Smooth muscle cell (in vitro differentiated cells): ENCODE measurements at regions not wholly inside any gene's neighbourhood (a gene's known extent, or its start where the extent isn't known, plus 50 kb on each side); places are given as distances from the start of the nearest gene placed in this dataset.

Source experiments
- DNase-seq: peaks from one replicate; lab custom pipeline; 2025; ENCODE audit not compliant: unreplicated experiment; lab: John Stamatoyannopoulos, UW
- H2AFZ ChIP-seq: fragments of 200-600 bp; sonication (generic); 2 replicates; pipeline ENCODE4 v1.6.0; 2016; ENCODE audit warnings: antibody characterized with exemption, low read depth, mild to moderate bottlenecking
- H3F3A ChIP-seq: fragments of 200-600 bp; sonication (generic); 2 replicates; pipeline ENCODE4 v1.6.0; 2017; ENCODE audit warnings: antibody characterized with exemption, low read depth
- H3K27ac ChIP-seq: fragments of 200-600 bp; sonication (generic); 2 replicates; pipeline ENCODE4 v1.5.1; 2016; ENCODE audit warnings: low read depth, mild to moderate bottlenecking
- H3K27me3 ChIP-seq: fragments of 200-600 bp; sonication (generic); 2 replicates; pipeline ENCODE4 v1.6.1; 2016; ENCODE audit warnings: low read depth, mild to moderate bottlenecking
- H3K36me3 ChIP-seq: fragments of 200-600 bp; sonication (generic); 2 replicates; pipeline ENCODE4 v1.5.1; 2016; ENCODE audit warnings: low read depth
- H3K4me1 ChIP-seq: fragments of 200-600 bp; sonication (generic); 2 replicates; pipeline ENCODE4 v1.5.1; 2016; ENCODE audit warnings: low read depth
- H3K4me2 ChIP-seq: fragments of 200-600 bp; sonication (generic); 2 replicates; pipeline ENCODE4 v1.6.0; 2016; ENCODE audit warnings: mild to moderate bottlenecking
- H3K4me3 ChIP-seq: fragments of 200-600 bp; sonication (generic); 2 replicates; pipeline ENCODE4 v1.5.1; 2016; ENCODE audit warnings: mild to moderate bottlenecking
- H3K79me2 ChIP-seq: fragments of 200-600 bp; sonication (generic); 2 replicates; pipeline ENCODE4 v1.6.0; 2016; ENCODE audit warnings: low read depth, mild to moderate bottlenecking
- H3K9ac ChIP-seq: fragments of 200-600 bp; sonication (generic); 2 replicates; pipeline ENCODE4 v1.6.0; 2016; ENCODE audit warnings: low read depth
- H3K9me3 ChIP-seq: fragments of 200-600 bp; sonication (generic); replicated peaks from 2 replicates; pipeline ENCODE4 v1.5.1; 2016; ENCODE audit warnings: low read depth
- H4K20me1 ChIP-seq: fragments of 200-600 bp; sonication (generic); 2 replicates; pipeline ENCODE4 v1.6.0; 2016; ENCODE audit warnings: low read depth
- WGBS: methylation state at CpG from one replicate; pipeline ENCODE4 v1.1.7; 2016; ENCODE audit warnings: low lambda C conversion rate; 5-methylcytosine and 5-hydroxymethylcytosine counted together
- TF ChIP-seq, protein P1 (sequence below): fragments of 200-600 bp; sonication (generic); IDR thresholded peaks from 2 replicates; pipeline ENCODE4 v1.5.1; 2017; ENCODE audit warnings: borderline replicate concordance, mild to moderate bottlenecking, antibody characterized with exemption; ENCODE audit not compliant: insufficient read depth, poor library complexity, severe bottlenecking

DNA sequence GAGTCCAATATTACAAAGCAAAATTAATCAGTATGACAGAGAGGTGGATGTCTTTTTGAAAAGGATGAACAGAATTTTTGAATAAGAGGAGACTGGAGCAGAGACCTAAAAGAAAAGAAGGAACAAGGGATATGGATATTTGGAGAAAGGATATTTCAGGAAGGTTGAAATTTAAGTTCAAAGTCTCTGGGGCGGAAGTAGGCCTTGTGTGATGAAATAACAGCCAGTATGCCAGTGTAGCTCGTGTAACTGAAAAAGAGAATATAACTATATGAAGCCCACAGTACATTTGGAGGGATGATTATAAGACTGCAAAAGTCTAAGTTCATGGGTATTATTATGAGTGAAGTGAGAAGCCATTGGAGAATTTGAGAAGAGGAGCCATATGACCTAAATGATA, 766.7 kb downstream of the GBE1 start:
- TF ChIP-seq, protein P1, sequence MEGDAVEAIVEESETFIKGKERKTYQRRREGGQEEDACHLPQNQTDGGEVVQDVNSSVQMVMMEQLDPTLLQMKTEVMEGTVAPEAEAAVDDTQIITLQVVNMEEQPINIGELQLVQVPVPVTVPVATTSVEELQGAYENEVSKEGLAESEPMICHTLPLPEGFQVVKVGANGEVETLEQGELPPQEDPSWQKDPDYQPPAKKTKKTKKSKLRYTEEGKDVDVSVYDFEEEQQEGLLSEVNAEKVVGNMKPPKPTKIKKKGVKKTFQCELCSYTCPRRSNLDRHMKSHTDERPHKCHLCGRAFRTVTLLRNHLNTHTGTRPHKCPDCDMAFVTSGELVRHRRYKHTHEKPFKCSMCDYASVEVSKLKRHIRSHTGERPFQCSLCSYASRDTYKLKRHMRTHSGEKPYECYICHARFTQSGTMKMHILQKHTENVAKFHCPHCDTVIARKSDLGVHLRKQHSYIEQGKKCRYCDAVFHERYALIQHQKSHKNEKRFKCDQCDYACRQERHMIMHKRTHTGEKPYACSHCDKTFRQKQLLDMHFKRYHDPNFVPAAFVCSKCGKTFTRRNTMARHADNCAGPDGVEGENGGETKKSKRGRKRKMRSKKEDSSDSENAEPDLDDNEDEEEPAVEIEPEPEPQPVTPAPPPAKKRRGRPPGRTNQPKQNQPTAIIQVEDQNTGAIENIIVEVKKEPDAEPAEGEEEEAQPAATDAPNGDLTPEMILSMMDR: no peak
- Histone ChIP-seq H3K4me1 (no peaks in the 10 kb centered on the region), H3K27ac (no peak overlapping the region), H3F3A (no peaks in the 10 kb centered on the region), H3K27me3 (no peaks in the 10 kb centered on the region), H2AFZ (no peak overlapping the region), H3K4me2 (no peak overlapping the region), H3K4me3 (no peak overlapping the region), H3K9me3 (no peaks in the 10 kb centered on the region), H3K79me2 (no peaks in the 10 kb centered on the region), H3K9ac (no peak overlapping the region), H3K36me3 (no peaks in the 10 kb centered on the region), H4K20me1 (no peaks in the 10 kb centered on the region)
- 84% methylated on average over 2 of the region's 2 CpGs for WGBS
- no peak for DNase-seq

DNA sequence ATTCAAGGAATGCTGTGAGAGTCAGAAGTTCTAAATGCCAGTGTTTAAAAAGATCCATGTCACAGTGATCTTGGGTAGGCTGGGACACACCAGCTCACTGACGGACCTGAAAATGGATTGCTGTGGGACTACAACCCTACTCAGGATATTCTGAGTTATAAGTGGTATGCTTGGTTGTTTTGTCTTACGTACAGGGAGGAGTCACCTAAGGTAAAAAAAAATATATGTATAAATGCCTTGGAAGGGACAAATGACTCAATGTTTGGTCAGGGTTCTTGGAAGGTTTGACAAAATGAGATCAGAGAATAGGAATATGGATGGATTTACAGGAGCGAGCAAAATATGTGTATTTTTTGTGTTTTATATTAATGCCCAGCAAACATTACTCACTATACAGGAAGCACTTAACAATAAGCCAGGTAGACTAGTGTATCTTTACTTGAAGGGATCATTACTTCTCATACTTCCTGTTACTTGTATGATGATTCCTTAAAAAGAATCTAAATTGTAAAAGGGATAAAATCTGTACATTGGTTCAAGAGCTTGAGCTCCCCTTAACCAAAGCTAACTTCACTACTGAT, 767.3 kb downstream of the GBE1 start:
- TF ChIP-seq, protein P1: no peak
- H3K4me2 ChIP-seq: no peak overlapping the region
- no peak overlapping the region for H2AFZ ChIP-seq
- no peak overlapping the region for H3K9ac ChIP-seq
- no peak for DNase-seq
- no peaks in the 10 kb centered on the region for H3K4me1 ChIP-seq
- no peaks in the 10 kb centered on the region for H3K27me3 ChIP-seq
- 87% methylated on average over 3 of the region's 3 CpGs for WGBS
- no peaks in the 10 kb centered on the region for H3K36me3 ChIP-seq
- peak overlapping the region; percentile 10 for H3K4me3 ChIP-seq
- H3K27ac ChIP-seq: no peak overlapping the region
- H3K79me2 ChIP-seq: no peaks in the 10 kb centered on the region
- no peaks in the 10 kb centered on the region for H4K20me1 ChIP-seq
- H3K9me3 ChIP-seq: no peaks in the 10 kb centered on the region
- no peaks in the 10 kb centered on the region for H3F3A ChIP-seq

DNA sequence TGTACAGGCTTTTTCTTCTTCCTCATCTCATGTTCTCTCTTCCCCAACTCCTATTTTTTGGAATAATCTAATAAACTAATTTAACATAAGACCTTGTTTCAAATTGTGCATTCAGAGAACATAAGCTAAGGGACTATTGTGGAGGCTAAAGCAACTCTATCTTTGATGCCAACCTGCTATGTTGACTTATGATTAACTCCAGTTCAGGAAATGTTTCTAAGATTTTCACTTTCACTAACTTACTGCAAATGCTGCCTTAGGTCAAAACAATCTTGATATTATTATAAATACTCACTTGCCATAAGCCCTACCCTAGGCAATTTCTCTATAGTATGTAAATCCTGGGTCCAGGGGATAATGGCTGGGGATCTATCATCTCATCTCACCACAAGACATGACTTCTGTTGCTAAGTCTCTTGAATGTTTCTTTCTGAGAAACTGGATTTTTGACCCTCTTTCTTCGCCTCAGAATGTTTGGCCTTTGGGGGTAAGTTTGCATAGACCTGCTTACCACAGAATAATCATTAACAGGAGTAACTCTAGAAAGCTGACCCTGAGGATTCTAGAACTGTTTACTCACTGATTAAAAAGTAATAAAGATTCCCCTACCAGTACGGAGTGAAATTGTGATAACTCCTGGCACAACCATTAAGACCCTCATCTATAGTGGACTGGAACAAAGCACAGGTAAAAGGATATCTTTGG, 768.1 kb downstream of the GBE1 start:
- Histone ChIP-seq H3K79me2 (no peaks in the 10 kb centered on the region), H3K36me3 (no peaks in the 10 kb centered on the region), H3K27ac (no peak overlapping the region), H3K4me1 (no peaks in the 10 kb centered on the region), H3K9me3 (no peaks in the 10 kb centered on the region), H3K4me3 (peak overlapping the region; percentile 10), H4K20me1 (no peaks in the 10 kb centered on the region), H3K4me2 (no peak overlapping the region), H2AFZ (no peak overlapping the region), H3F3A (no peaks in the 10 kb centered on the region), H3K27me3 (no peaks in the 10 kb centered on the region), H3K9ac (no peak overlapping the region)
- no peak for DNase-seq
- TF ChIP-seq, protein P1: no peak
- WGBS: 86% methylated on average over 2 of the region's 2 CpGs

DNA sequence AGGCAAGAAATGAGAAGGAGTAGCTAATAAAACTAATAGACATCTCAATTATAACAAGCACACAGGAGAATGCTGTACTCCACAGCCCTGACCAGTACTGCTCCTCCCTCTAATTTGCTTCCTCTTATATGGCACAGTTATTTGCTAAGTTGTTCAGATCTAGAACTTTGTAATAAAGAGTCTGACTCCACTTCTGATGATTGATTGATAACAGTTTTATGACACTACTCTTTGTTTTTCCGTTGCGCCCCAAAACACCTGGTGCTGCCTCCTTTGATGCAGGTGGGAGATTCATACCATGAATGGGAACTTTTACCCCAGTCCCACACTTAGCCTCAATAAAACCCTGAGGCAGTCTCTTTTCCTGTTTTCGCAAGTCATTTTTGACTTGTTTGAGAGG, 777.7 kb downstream of the GBE1 start:
- Histone ChIP-seq H3K4me2 (no peak overlapping the region), H3K9me3 (no peaks in the 10 kb centered on the region), H4K20me1 (no peaks in the 10 kb centered on the region), H3K4me1 (no peaks in the 10 kb centered on the region), H3K79me2 (no peaks in the 10 kb centered on the region), H3K4me3 (no peak overlapping the region), H3F3A (no peaks in the 10 kb centered on the region), H3K27me3 (no peaks in the 10 kb centered on the region), H2AFZ (no peak overlapping the region), H3K36me3 (no peaks in the 10 kb centered on the region), H3K9ac (no peak overlapping the region), H3K27ac (no peak overlapping the region)
- TF ChIP-seq, protein P1: no peak
- WGBS: 94% methylated on average over 3 of the region's 3 CpGs
- DNase-seq: no peak
